ENCODE measurements at regions not wholly inside any gene's neighbourhood (a gene's known extent, or its start where the extent isn't known, plus 50 kb on each side); places are given as distances from the start of the nearest gene placed in this dataset.

GRCh38 chr5:166553778-166554177 is 1737.7 kb upstream of the WWC1 start:
- TF ChIP-seq POLR2AphosphoS5 (IDR thresholded peaks at IDR 0.05) (no peak), EP300 (conservative IDR thresholded peaks at IDR 0.05; ENCODE audit: poor library complexity, severe bottlenecking) (no peak), CTCF (IDR thresholded peaks at IDR 0.05; ENCODE audit: poor library complexity, severe bottlenecking) (no peak), RAD21 (conservative IDR thresholded peaks at IDR 0.05) (no peak), EZH2 (IDR thresholded peaks at IDR 0.05; ENCODE audit: borderline replicate concordance, insufficient read depth, low read length, poor library complexity, severe bottlenecking) (no peak), TAF1 (IDR thresholded peaks at IDR 0.05; ENCODE audit: low read depth) (no peak), MXI1 (conservative IDR thresholded peaks at IDR 0.05; ENCODE audit: poor library complexity, severe bottlenecking) (no peak)
